CD14-positive monocyte (primary cell): ENCODE measurements at regions not wholly inside any gene's neighbourhood (a gene's known extent, or its start where the extent isn't known, plus 50 kb on each side); places are given as distances from the start of the nearest gene placed in this dataset.

Experiments used
- DNase-seq, 3 donors: peaks; one replicate each; pipeline ENCODE4 v3.0.0-alpha.2; 2011 to 2022
- H2AFZ ChIP-seq: 2 replicates; pipeline ENCODE4 v1.6.0; 2012; ENCODE audit warnings: mild to moderate bottlenecking, low read depth, low read length, inconsistent platforms; ENCODE audit not compliant: insufficient read depth, poor library complexity, severe bottlenecking
- H3K27ac ChIP-seq, 2 donors: 1 replicate in 1 of 2; 2 replicates in 1 of 2; pipeline ENCODE4 v1.5.1; 2012 to 2013; ENCODE audit warnings: low read length in 2 of 2, control low read depth in 1 of 2, inconsistent platforms in 1 of 2, low read depth in 1 of 2, mild to moderate bottlenecking in 1 of 2
- H3K27me3 ChIP-seq, 2 donors: one replicate each; pipeline versions ENCODE4 v1.6.0 to v1.6.1; 2011 to 2013; ENCODE audit warnings: low read length in 2 of 2; ENCODE audit not compliant: control insufficient read depth in 2 of 2, insufficient read depth in 2 of 2
- H3K36me3 ChIP-seq, 2 donors: replicated peaks in 1 of 2; 1 replicate in 1 of 2; 2 replicates in 1 of 2; pipeline versions ENCODE4 v1.5.1 to v1.6.1; 2012 to 2013; ENCODE audit warnings: low read length in 2 of 2, control low read depth in 1 of 2, inconsistent platforms in 1 of 2, mild to moderate bottlenecking in 1 of 2; ENCODE audit not compliant: insufficient read depth in 2 of 2, control insufficient read depth in 1 of 2
- H3K4me1 ChIP-seq, 2 donors: 1 replicate in 1 of 2; 2 replicates in 1 of 2; pipeline versions ENCODE4 v1.5.1 to v1.6.1; 2012 to 2013; ENCODE audit warnings: low read length in 2 of 2, control low read depth in 1 of 2, inconsistent platforms in 1 of 2, mild to moderate bottlenecking in 1 of 2, moderate library complexity in 1 of 2; ENCODE audit not compliant: insufficient read depth in 2 of 2, control insufficient read depth in 1 of 2
- H3K4me2 ChIP-seq: replicated peaks from 2 replicates; pipeline ENCODE3; 2012; ENCODE audit warnings: low read length, moderate library complexity, mild to moderate bottlenecking; ENCODE audit not compliant: poor library complexity, severe bottlenecking; ENCODE audit errors: extremely low read depth
- H3K4me3 ChIP-seq, 3 experiments: fragments of 200-600 bp in 1 of 3; sonication (generic) in 1 of 3; replicated peaks in 1 of 3; 1 replicate in 2 of 3; 2 replicates in 1 of 3; pipeline ENCODE4 v1.5.1; 2011 to 2013; ENCODE audit warnings: low read length in 3 of 3, mild to moderate bottlenecking in 3 of 3, control low read depth in 2 of 3, low read depth in 2 of 3, inconsistent platforms in 1 of 3, moderate library complexity in 1 of 3
- H3K79me2 ChIP-seq: 2 replicates; pipeline ENCODE4 v1.6.0; 2012; ENCODE audit warnings: mild to moderate bottlenecking, control low read depth, inconsistent platforms, low read length, moderate library complexity; ENCODE audit not compliant: insufficient read depth
- H3K9ac ChIP-seq: 2 replicates; pipeline ENCODE4 v1.6.0; 2017; ENCODE audit warnings: low read length, mild to moderate bottlenecking; ENCODE audit not compliant: insufficient read depth, poor library complexity, severe bottlenecking
- H3K9me3 ChIP-seq, 2 donors: replicated peaks in 1 of 2; 1 replicate in 1 of 2; 2 replicates in 1 of 2; pipeline versions ENCODE4 v1.5.1 to v1.6.1; 2012 to 2013; ENCODE audit warnings: low read length in 2 of 2, control low read depth in 1 of 2; ENCODE audit not compliant: control insufficient read depth in 1 of 2, insufficient read depth in 1 of 2
- H4K20me1 ChIP-seq: 2 replicates; pipeline ENCODE4 v1.6.0; 2012; ENCODE audit warnings: mild to moderate bottlenecking, low read length, control low read depth, moderate library complexity; ENCODE audit not compliant: insufficient read depth
- H3K27ac Mint-ChIP-seq, 7 donors: one replicate each; pipeline ENCODE4 v1.8.0; 2020; ENCODE audit warnings: mild to moderate bottlenecking in 7 of 7, mixed read lengths in 7 of 7, moderate library complexity in 6 of 7, inconsistent platforms in 2 of 7
- H3K27me3 Mint-ChIP-seq, 3 donors: one replicate each; pipeline ENCODE4 v1.8.0; 2021 to 2022; ENCODE audit warnings: low read depth in 3 of 3, mild to moderate bottlenecking in 3 of 3, mixed read lengths in 3 of 3, moderate library complexity in 3 of 3, inconsistent platforms in 1 of 3
- H3K36me3 Mint-ChIP-seq, 2 donors: one replicate each; pipeline ENCODE4 v1.8.0; 2020; ENCODE audit warnings: mixed read lengths in 2 of 2, inconsistent platforms in 1 of 2, mild to moderate bottlenecking in 1 of 2
- H3K4me1 Mint-ChIP-seq: one replicate; pipeline ENCODE4 v1.8.0; 2020; ENCODE audit warnings: mild to moderate bottlenecking, mixed read lengths
- H3K4me3 Mint-ChIP-seq, 2 donors: one replicate each; pipeline ENCODE4 v1.8.0; 2020; ENCODE audit warnings: mild to moderate bottlenecking in 2 of 2, mixed read lengths in 2 of 2, moderate library complexity in 1 of 2
- H3K9me3 Mint-ChIP-seq, 7 donors: one replicate each; pipeline ENCODE4 v1.8.0; 2020 to 2022; ENCODE audit warnings: mixed read lengths in 7 of 7, mild to moderate bottlenecking in 6 of 7, moderate library complexity in 6 of 7, inconsistent platforms in 2 of 7
- WGBS: methylation state at CpG from one replicate; pipeline ENCODE4 v1.1.5; 2013; ENCODE audit warnings: missing lambda C conversion rate; ENCODE audit not compliant: insufficient coverage; 5-methylcytosine and 5-hydroxymethylcytosine counted together
- intact Hi-C, 2 donors: fragments of 100-400 bp; cut with micrococcal nuclease; formaldehyde crosslinking; loops; one replicate each; pipeline versions ENCODE4 v1.15.0 to v1.15.1; 2023
- TF ChIP-seq, protein P1 (sequence below): fragments of 200-600 bp; IDR thresholded peaks from one replicate; pipeline ENCODE4 v1.8.0; 2022; ENCODE audit warnings: antibody characterized with exemption, mild to moderate bottlenecking

DNA sequence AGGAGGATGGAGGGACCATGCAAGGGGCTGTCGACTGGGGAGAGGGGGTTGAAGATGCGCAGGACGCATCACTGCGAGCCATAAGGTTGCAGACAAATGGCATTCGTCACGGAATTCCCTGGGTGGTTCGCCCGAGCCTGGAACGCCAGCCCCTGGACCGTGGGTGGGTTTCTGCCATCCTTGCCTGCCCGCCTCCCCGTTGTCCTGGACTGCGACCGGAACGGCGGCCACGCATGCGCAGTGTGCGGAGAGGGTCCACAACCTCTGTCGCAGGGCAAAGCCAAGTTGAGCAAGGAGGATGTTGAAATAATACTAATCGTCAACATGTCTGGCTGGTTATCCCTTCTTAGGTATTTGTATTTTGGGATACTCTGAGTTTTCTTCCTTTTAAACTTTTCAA lies 932.2 kb downstream of the NLGN4Y start:
- Mint-ChIP-seq H3K27me3 (no peaks in the 10 kb centered on the region), H3K4me3 (peak overlapping the region in 1 of 2 donors; percentile 50), H3K36me3 (no peaks in the 10 kb centered on the region), H3K27ac (no peak overlapping the region), H3K9me3 (peaks cover 0 to 8% (median 0%) of the 10 kb centered on the region in 7 donors), H3K4me1 (no peaks in the 10 kb centered on the region)
- H3K4me1 ChIP-seq: no peaks in the 10 kb centered on the region
- intact Hi-C loops: no loop called here
- H3K36me3 ChIP-seq: no peaks in the 10 kb centered on the region
- H3K79me2 ChIP-seq: no peaks in the 10 kb centered on the region
- TF ChIP-seq, protein P1, sequence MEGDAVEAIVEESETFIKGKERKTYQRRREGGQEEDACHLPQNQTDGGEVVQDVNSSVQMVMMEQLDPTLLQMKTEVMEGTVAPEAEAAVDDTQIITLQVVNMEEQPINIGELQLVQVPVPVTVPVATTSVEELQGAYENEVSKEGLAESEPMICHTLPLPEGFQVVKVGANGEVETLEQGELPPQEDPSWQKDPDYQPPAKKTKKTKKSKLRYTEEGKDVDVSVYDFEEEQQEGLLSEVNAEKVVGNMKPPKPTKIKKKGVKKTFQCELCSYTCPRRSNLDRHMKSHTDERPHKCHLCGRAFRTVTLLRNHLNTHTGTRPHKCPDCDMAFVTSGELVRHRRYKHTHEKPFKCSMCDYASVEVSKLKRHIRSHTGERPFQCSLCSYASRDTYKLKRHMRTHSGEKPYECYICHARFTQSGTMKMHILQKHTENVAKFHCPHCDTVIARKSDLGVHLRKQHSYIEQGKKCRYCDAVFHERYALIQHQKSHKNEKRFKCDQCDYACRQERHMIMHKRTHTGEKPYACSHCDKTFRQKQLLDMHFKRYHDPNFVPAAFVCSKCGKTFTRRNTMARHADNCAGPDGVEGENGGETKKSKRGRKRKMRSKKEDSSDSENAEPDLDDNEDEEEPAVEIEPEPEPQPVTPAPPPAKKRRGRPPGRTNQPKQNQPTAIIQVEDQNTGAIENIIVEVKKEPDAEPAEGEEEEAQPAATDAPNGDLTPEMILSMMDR: no peak
- no peak overlapping the region for H3K9ac ChIP-seq
- peaks cover 0 to 9% of the 10 kb centered on the region in 2 donors for H3K9me3 ChIP-seq
- no peak overlapping the region for H2AFZ ChIP-seq
- no peak overlapping the region for H3K4me3 ChIP-seq
- 46% methylated on average over 18 of the region's 21 CpGs for WGBS
- H3K27me3 ChIP-seq: no peaks in the 10 kb centered on the region
- H4K20me1 ChIP-seq: no peaks in the 10 kb centered on the region
- H3K4me2 ChIP-seq: no peak overlapping the region
- DNase-seq: no peak
- H3K27ac ChIP-seq: no peak overlapping the region

GRCh38 chrY:15457682-15458081 lies 933.4 kb downstream of the NLGN4Y start:
- intact Hi-C loops: no loop called here
- no CpG with 5 or more reads among the region's 3 CpGs for WGBS
- DNase-seq: no peak
- Histone ChIP-seq H3K79me2 (no peaks in the 10 kb centered on the region), H3K9ac (no peak overlapping the region), H3K4me1 (no peaks in the 10 kb centered on the region), H3K4me2 (no peak overlapping the region), H2AFZ (no peak overlapping the region), H4K20me1 (no peaks in the 10 kb centered on the region), H3K27me3 (no peaks in the 10 kb centered on the region), H3K4me3 (no peak overlapping the region), H3K27ac (no peak overlapping the region), H3K9me3 (peaks cover 0 to 9% of the 10 kb centered on the region in 2 donors), H3K36me3 (no peaks in the 10 kb centered on the region)
- Mint-ChIP-seq H3K36me3 (no peaks in the 10 kb centered on the region), H3K4me3 (no peak overlapping the region), H3K27ac (no peak overlapping the region), H3K4me1 (no peaks in the 10 kb centered on the region), H3K27me3 (no peaks in the 10 kb centered on the region), H3K9me3 (peaks cover 0 to 8% (median 0%) of the 10 kb centered on the region in 7 donors)
- TF ChIP-seq, protein P1: no peak
